Spleen (tissue), 11 donors: ENCODE measurements at regions not wholly inside any gene's neighbourhood (a gene's known extent, or its start where the extent isn't known, plus 50 kb on each side); places are given as distances from the start of the nearest gene placed in this dataset.

Experiments used
- DNase-seq: peaks from one replicate; pipeline ENCODE4 v3.0.0-alpha.2; 2020
- H3K27ac ChIP-seq, 8 donors: fragments of 200-600 bp; sonication (generic) in 7 of 8; 1 replicate in 4 of 8; 2 replicates in 4 of 8; pipeline versions ENCODE4 v1.5.0 to v1.8.0; 2016 to 2021; ENCODE audit warnings: inconsistent platforms in 4 of 8, mild to moderate bottlenecking in 4 of 8, moderate library complexity in 1 of 8
- H3K27me3 ChIP-seq, 7 donors: fragments of 200-600 bp; sonication (generic) in 6 of 7; replicated peaks in 1 of 7; 1 replicate in 4 of 7; 2 replicates in 3 of 7; pipeline versions ENCODE4 v1.5.0 to v1.8.0; 2016 to 2021; ENCODE audit warnings: inconsistent platforms in 3 of 7, mild to moderate bottlenecking in 1 of 7
- H3K36me3 ChIP-seq, 6 donors: fragments of 200-600 bp; sonication (generic) in 5 of 6; 1 replicate in 4 of 6; 2 replicates in 2 of 6; pipeline versions ENCODE4 v1.5.0 to v1.8.0; 2016 to 2021; ENCODE audit warnings: inconsistent platforms in 2 of 6
- H3K4me1 ChIP-seq, 6 donors: fragments of 200-600 bp; sonication (generic) in 5 of 6; 1 replicate in 3 of 6; 2 replicates in 3 of 6; pipeline versions ENCODE4 v1.5.0 to v1.8.0; 2016 to 2021; ENCODE audit warnings: inconsistent platforms in 3 of 6
- H3K4me3 ChIP-seq, 8 donors: fragments of 200-600 bp; sonication (generic) in 7 of 8; 1 replicate in 4 of 8; 2 replicates in 4 of 8; pipeline versions ENCODE4 v1.5.0 to v1.8.0; 2016 to 2021; ENCODE audit warnings: inconsistent platforms in 4 of 8, mild to moderate bottlenecking in 4 of 8, moderate library complexity in 2 of 8
- H3K9me3 ChIP-seq, 8 donors: fragments of 200-600 bp; sonication (generic) in 7 of 8; 1 replicate in 4 of 8; 2 replicates in 4 of 8; pipeline versions ENCODE4 v1.5.0 to v1.8.0; 2016 to 2021; ENCODE audit warnings: inconsistent platforms in 4 of 8
- CTCF ChIP-seq, 11 experiments: fragments of 200-600 bp in 7 of 11; fragments of 450-650 bp in 4 of 11; sonication (generic) in 4 of 11; IDR thresholded peaks in 8 of 11; conservative IDR thresholded peaks in 3 of 11; 1 replicate in 7 of 11; 2 replicates in 4 of 11; pipeline versions ENCODE4 v1.4.0 to v1.8.0; 2016 to 2021; ENCODE audit warnings: antibody characterized with exemption in 11 of 11, inconsistent platforms in 4 of 11, mild to moderate bottlenecking in 1 of 11
- POLR2A ChIP-seq, 3 donors: fragments of 450-650 bp; IDR thresholded peaks; one replicate each; pipeline ENCODE4 v1.5.1; 2017; ENCODE audit warnings: antibody characterized with exemption in 3 of 3, mild to moderate bottlenecking in 1 of 3
- POLR2AphosphoS5 ChIP-seq, 3 donors: sonication (generic); formaldehyde crosslinking; IDR thresholded peaks; one replicate each; pipeline ENCODE4 v1.5.1; 2017; ENCODE audit warnings: antibody characterized with exemption in 3 of 3
- WGBS, 5 donors: extraction: QIAGEN DNeasy Blood & Tissue Kit in 3 of 5; methylation state at CpG; one replicate each; pipeline versions ENCODE4 v1.1.5 to v1.1.7; 2013 to 2018; 5-methylcytosine and 5-hydroxymethylcytosine counted together
- intact Hi-C: fragments of 100-400 bp; cut with DNase I; formaldehyde crosslinking; loops from one replicate; pipeline ENCODE4 v1.15.0; 2023; ENCODE audit warnings: low total_unique reads
- donor health status: healthy with polysubstance abuse.
- donor health status: DM: no; HTN: no; CAD: no; lungs with moderate emphysema.
- donor health status: DM: no; HTN: no; CAD: no.
- donor health status: Bipolar disorder and iron deficiency.
- donor health status: healthy.
- donor health status: DM: no; HTN: no; CAD: no.
- donor health status: DM: yes; HTN: yes; CAD: no.

GRCh38 chr13:63297163-63297562 is 1881.5 kb upstream of the PCDH20 start:
- Histone ChIP-seq H3K9me3 (peaks cover 0 to 8% (median 0%) of the 10 kb centered on the region in 8 donors), H3K36me3 (no peaks in the 10 kb centered on the region), H3K27me3 (no peaks in the 10 kb centered on the region), H3K4me1 (no peaks in the 10 kb centered on the region), H3K4me3 (no peak overlapping the region), H3K27ac (no peak overlapping the region)
- DNase-seq, result no peak
- TF ChIP-seq POLR2A (IDR thresholded peaks at IDR 0.05), result no peak
- TF ChIP-seq CTCF (IDR thresholded peaks at IDR 0.05 in 8 of 11, conservative IDR thresholded peaks at IDR 0.05 in 3 of 11), result no peak
- no peak for TF ChIP-seq POLR2AphosphoS5 (IDR thresholded peaks at IDR 0.05)
- intact Hi-C loops, result no loop called here
- WGBS, 5 donors, result 77 to 89% (median 84%) methylated on average over 2 of the region's 2 CpGs

GRCh38 chr13:63291701-63292100 is 1876.1 kb upstream of the PCDH20 start:
- Histone ChIP-seq H3K36me3 (no peaks in the 10 kb centered on the region), H3K27ac (no peak overlapping the region), H3K4me3 (no peak overlapping the region), H3K9me3 (peaks cover 0 to 14% (median 0%) of the 10 kb centered on the region in 8 donors), H3K27me3 (no peaks in the 10 kb centered on the region), H3K4me1 (no peaks in the 10 kb centered on the region)
- TF ChIP-seq POLR2A (IDR thresholded peaks at IDR 0.05) (no peak), CTCF (IDR thresholded peaks at IDR 0.05 in 8 of 11, conservative IDR thresholded peaks at IDR 0.05 in 3 of 11) (no peak), POLR2AphosphoS5 (IDR thresholded peaks at IDR 0.05) (no peak)
- no peak for DNase-seq
- intact Hi-C loops, result no loop called here
- 58 to 76% (median 70%) methylated on average over 5 of the region's 5 CpGs for WGBS, 5 donors

GRCh38 chr13:63288576-63288975 is 1872.9 kb upstream of the PCDH20 start:
- Histone ChIP-seq H3K36me3 (no peaks in the 10 kb centered on the region), H3K27ac (no peak overlapping the region), H3K27me3 (no peaks in the 10 kb centered on the region), H3K4me3 (no peak overlapping the region), H3K9me3 (peaks cover 0 to 27% (median 16%) of the 10 kb centered on the region in 8 donors), H3K4me1 (no peaks in the 10 kb centered on the region)
- intact Hi-C loops, result no loop called here
- DNase-seq, result no peak
- TF ChIP-seq POLR2A (IDR thresholded peaks at IDR 0.05), result no peak
- no peak for TF ChIP-seq CTCF (IDR thresholded peaks at IDR 0.05 in 8 of 11, conservative IDR thresholded peaks at IDR 0.05 in 3 of 11)
- TF ChIP-seq POLR2AphosphoS5 (IDR thresholded peaks at IDR 0.05), result no peak
- 62 to 81% (median 67%) methylated on average over 2 of the region's 2 CpGs for WGBS, 5 donors

DNA sequence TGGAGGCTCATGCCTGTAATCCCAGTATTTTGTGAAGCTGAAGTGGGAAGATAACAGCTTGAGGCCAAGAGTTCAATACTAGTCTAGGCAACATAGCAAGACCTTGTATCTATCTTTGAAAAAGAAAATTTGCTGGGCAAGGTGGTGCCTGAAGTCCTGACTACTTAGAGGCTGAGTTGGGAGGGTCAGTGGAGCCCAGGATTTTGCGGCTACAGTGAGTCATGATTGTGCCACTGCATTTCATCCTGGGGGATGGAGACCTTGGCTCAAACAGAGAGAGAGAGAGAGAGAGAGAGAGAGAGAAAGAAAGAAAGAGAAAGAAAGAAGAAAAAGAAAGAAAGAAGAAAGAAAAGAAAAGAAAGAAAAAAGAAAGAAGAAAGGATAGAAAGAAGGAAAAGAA is 1872.3 kb upstream of the PCDH20 start:
- 91 to 100% (median 91%) methylated on average over 1 of the region's 1 CpG for WGBS, 5 donors
- no peak overlapping the region for H3K27ac ChIP-seq
- TF ChIP-seq CTCF (IDR thresholded peaks at IDR 0.05 in 8 of 11, conservative IDR thresholded peaks at IDR 0.05 in 3 of 11) (no peak), POLR2A (IDR thresholded peaks at IDR 0.05) (no peak), POLR2AphosphoS5 (IDR thresholded peaks at IDR 0.05) (no peak)
- no peaks in the 10 kb centered on the region for H3K36me3 ChIP-seq
- no peaks in the 10 kb centered on the region for H3K4me1 ChIP-seq
- DNase-seq, result no peak
- H3K4me3 ChIP-seq, result no peak overlapping the region
- H3K9me3 ChIP-seq, result peaks cover 0 to 27% (median 16%) of the 10 kb centered on the region in 8 donors
- intact Hi-C loops, result no loop called here
- no peaks in the 10 kb centered on the region for H3K27me3 ChIP-seq
